ENCODE measurements at regions not wholly inside any gene's neighbourhood (a gene's known extent, or its start where the extent isn't known, plus 50 kb on each side); places are given as distances from the start of the nearest gene placed in this dataset.

DNA sequence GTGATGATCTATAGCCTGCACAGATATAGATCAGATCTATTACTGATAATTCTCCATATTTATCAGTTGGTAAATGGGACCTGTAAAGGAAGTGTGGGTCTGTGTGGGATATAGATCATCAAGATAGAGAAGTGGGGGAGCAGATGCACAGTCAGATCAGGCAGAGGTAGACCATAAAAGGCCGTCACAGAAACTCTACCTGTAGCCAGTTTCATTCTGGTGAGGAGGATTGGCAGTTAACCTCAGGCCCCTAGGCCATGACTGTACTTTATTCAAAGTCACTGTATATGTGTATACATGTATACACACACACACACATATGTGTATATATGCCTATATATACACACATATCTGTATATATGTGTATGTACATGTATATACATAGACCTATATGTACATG lies 69.1 kb downstream of the ADM start:
- no peak overlapping the region for H3K27ac ChIP-seq
- TF ChIP-seq, protein P1, sequence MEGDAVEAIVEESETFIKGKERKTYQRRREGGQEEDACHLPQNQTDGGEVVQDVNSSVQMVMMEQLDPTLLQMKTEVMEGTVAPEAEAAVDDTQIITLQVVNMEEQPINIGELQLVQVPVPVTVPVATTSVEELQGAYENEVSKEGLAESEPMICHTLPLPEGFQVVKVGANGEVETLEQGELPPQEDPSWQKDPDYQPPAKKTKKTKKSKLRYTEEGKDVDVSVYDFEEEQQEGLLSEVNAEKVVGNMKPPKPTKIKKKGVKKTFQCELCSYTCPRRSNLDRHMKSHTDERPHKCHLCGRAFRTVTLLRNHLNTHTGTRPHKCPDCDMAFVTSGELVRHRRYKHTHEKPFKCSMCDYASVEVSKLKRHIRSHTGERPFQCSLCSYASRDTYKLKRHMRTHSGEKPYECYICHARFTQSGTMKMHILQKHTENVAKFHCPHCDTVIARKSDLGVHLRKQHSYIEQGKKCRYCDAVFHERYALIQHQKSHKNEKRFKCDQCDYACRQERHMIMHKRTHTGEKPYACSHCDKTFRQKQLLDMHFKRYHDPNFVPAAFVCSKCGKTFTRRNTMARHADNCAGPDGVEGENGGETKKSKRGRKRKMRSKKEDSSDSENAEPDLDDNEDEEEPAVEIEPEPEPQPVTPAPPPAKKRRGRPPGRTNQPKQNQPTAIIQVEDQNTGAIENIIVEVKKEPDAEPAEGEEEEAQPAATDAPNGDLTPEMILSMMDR (IDR thresholded peaks at IDR 0.05): no peak
- TF ChIP-seq ZFX (IDR thresholded peaks at IDR 0.05; ENCODE audit: borderline replicate concordance): no peak

DNA sequence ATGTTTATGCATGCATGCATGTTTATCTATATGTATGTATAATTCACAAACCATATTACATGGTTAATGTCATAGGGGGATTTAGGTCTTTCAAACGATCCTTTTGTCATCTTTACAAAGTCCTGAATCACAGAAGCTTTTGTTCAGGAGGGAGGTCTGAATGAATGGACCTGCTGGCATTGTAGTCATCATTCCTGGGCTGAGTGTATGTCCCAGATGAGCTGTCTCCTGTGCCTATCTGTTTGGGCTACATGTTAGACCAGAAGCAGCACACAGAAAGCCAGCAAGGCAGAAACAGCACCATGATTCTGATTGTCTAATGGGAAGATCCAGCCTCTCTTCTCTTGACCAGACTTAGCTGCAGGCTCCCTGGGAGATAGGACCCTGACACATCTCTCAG lies 69.5 kb downstream of the ADM start:
- H3K27ac ChIP-seq: no peak overlapping the region
- TF ChIP-seq ZFX (IDR thresholded peaks at IDR 0.05; ENCODE audit: borderline replicate concordance): no peak
- TF ChIP-seq, protein P1 (IDR thresholded peaks at IDR 0.05): no peak

DNA sequence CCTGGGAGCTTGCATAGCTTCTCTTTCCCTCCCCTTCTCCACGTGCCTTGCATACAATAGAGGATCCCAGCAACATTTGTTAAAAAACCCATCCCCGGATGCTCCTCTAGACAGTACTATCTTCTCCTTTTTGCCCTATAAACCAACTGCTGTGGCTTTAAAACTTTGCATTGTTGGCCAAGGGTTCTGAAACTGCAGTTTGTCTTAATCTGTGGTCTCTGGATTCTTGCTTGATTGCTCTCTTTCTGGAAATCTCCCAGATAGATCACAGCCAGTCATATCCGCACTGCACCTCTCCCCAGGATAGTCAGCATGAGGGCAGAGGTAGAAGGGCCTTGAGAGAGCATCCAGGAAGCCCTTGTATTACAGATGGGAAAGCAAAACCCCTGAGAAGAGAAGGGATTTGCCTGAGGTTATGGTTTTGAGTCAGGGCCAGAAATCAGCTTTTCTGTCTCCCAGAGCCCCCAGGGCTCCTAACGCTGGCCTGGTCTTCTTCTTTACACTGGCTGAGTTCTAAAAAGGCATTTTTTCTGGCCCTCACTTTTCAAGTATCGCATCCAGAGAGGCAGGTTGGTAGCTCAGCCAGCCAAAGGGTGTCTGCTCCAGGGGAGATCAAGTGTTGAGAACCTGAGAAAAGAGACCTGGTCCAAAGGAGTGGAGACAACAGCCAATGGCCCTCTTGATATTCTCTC lies 70.6 kb downstream of the ADM start:
- no peak overlapping the region for H3K27ac ChIP-seq

DNA sequence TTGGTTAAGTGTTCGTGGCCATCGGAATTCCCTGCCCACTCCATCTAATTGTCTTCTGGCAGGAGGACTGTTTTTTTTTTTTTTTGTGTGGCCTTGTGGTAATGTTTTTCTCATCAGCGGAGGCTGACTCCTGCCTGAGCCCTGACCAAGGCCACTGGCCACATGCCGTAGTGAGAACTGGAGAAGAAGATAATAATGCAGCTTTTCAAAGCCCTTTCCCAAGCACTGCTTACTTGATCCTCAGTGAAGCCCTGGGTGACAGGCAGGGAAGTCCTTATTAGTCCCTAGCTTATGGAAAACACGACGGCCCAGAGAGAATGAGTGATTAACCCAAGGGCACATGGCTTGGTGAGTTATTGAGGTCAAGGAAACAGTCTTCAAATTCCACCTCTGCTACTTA lies 71.2 kb downstream of the ADM start:
- no peak overlapping the region for H3K27ac ChIP-seq
- no peak for TF ChIP-seq ZFX (IDR thresholded peaks at IDR 0.05; ENCODE audit: borderline replicate concordance)
- TF ChIP-seq, protein P1 (IDR thresholded peaks at IDR 0.05): no peak

More for the DNA sequence above, 70.6 kb downstream of the ADM start:
- TF ChIP-seq ZFX (IDR thresholded peaks at IDR 0.05; ENCODE audit: borderline replicate concordance): no peak
- TF ChIP-seq, protein P1 (IDR thresholded peaks at IDR 0.05): no peak

DNA sequence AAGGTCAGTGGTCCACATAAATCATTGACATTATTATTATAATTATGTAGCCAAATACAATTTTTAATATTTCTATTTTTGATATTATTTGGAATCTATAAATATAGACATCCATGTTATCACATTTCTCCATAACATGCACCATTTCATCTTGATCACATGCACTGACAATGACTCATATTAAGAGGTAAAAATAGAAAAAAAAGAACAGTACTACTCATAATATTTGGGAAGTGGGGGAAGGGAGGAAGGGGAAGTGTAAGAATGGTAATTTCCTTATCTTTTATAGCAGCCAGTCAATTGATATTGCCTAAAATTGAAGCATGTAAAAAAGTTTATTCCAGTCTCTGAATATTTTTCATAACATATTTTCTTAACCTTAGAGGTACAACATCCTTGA lies 72.3 kb downstream of the ADM start:
- TF ChIP-seq, protein P1 (IDR thresholded peaks at IDR 0.05): no peak
- TF ChIP-seq ZFX (IDR thresholded peaks at IDR 0.05; ENCODE audit: borderline replicate concordance): no peak
- no peak overlapping the region for H3K27ac ChIP-seq

DNA sequence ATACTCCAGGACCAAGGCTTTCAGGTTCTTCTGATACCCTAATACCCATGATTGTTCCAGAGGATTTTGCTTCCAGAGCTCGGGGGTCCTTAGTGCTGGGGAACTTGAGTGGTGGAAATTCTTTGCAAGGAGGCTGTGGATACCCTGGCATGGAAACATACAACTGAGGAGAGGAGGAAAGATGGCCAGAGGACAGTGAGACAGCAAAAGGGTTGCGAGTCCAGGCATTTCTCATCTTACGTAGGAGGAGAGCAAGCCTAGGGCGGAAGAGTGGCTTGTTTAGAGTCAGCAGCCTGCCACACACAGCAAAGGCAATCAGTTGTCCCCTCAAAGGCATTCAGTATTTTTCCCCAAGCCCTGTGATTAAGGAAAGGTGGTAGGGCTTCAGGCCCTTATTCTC lies 73.5 kb downstream of the ADM start:
- TF ChIP-seq, protein P1 (IDR thresholded peaks at IDR 0.05): no peak
- H3K27ac ChIP-seq: no peak overlapping the region

DNA sequence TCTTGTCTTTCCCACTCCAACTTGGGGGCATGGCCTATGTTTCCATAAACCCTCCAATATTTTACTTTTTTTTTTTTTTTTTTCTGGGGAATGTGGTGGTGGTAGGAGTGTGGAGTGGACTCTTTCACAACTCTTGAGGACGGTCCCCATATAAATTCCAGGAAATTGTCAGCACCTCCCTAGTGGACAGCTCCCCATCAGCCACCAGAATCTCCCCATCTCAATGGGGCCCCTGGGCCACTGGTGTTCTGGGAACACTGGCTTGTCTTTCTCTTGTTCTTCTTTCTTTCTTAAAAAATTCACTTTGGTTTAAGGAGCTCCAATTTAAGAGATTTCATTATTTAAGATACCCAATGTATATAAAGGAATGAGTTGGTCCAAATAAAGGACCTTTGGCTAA lies 74.1 kb downstream of the ADM start:
- no peak for TF ChIP-seq ZFX (IDR thresholded peaks at IDR 0.05; ENCODE audit: borderline replicate concordance)
- TF ChIP-seq, protein P1 (IDR thresholded peaks at IDR 0.05): no peak
- H3K27ac ChIP-seq: no peak overlapping the region
